ENCODE measurements at regions not wholly inside any gene's neighbourhood (a gene's known extent, or its start where the extent isn't known, plus 50 kb on each side); places are given as distances from the start of the nearest gene placed in this dataset.

DNA sequence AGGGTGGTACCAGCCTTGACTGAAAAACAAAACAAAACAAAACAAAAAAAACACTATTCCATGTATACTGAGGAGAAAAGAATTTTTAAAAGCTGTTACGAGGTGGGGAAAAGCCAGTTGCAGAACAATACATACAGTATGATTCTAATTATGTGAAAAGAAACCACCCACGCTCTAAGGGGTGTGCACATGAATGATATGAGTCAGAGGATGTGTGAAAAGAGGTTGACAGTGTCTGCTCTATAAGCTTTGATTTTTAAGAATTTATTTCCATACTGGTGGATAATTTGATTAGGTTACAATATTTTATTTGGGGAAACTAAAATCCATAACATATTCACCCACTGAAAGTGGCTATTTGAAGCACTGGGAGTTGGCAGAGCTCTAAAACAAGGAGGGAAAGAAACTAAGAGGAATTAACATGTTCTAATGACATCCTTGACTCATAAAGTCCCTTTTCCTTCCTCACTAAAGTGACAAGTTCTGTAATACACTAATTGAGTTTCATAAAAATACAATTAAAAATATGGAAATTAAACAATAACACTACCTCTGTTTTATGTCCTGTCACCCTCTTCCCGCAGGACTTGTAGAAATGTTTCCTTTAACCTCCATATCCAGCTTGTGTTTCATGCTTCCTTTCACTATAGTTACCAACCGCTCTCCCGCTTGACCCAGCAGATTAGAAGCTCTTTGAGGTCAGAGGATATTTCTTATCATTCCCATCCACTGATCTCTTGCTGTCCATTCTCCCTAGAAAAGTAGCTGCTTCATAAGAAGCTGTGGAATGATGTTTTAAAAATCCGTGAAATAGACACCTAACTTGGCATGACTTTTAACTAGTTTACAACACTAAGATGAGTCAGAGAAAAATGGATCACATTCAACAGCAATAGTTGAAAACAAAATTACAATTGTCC, 118.6 kb upstream of the CCDC28A start:
- DNase-seq (ENCODE audit: extremely low spot score, unreplicated experiment), result no peak
- Mint-ChIP-seq H3K4me3 (no peak overlapping the region), H3K36me3 (no peaks in the 10 kb centered on the region), H3K27me3 (no peaks in the 10 kb centered on the region), H3K4me1 (ENCODE audit: unreplicated experiment) (no peaks in the 10 kb centered on the region), H3K9me3 (no peaks in the 10 kb centered on the region), H3K27ac (no peak overlapping the region)
- TF ChIP-seq, protein P1, sequence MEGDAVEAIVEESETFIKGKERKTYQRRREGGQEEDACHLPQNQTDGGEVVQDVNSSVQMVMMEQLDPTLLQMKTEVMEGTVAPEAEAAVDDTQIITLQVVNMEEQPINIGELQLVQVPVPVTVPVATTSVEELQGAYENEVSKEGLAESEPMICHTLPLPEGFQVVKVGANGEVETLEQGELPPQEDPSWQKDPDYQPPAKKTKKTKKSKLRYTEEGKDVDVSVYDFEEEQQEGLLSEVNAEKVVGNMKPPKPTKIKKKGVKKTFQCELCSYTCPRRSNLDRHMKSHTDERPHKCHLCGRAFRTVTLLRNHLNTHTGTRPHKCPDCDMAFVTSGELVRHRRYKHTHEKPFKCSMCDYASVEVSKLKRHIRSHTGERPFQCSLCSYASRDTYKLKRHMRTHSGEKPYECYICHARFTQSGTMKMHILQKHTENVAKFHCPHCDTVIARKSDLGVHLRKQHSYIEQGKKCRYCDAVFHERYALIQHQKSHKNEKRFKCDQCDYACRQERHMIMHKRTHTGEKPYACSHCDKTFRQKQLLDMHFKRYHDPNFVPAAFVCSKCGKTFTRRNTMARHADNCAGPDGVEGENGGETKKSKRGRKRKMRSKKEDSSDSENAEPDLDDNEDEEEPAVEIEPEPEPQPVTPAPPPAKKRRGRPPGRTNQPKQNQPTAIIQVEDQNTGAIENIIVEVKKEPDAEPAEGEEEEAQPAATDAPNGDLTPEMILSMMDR (conservative IDR thresholded peaks at IDR 0.05), result no peak

DNA sequence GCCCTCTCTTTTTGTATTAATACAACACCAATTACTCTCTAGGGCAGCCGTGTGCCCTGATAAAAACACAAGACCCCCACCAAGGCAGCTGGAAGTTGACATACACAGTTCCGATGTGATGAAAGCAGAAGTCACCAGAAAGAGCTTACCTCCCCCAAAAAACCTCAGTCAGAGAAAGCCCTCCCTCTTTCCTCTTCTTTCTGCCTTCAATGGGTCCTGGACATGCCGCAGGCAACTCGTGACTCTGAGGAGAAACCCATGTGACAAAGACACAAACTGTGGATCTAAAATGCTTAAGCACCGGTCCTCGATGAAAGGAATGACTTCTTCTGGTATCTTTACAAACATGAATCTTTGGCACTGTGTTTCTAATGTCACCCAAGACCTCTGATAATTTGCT, 117.7 kb upstream of the CCDC28A start:
- no peak for DNase-seq (ENCODE audit: extremely low spot score, unreplicated experiment)
- no peak overlapping the region for H3K4me3 Mint-ChIP-seq
- H3K4me1 Mint-ChIP-seq (ENCODE audit: unreplicated experiment), result no peaks in the 10 kb centered on the region
- H3K27me3 Mint-ChIP-seq, result no peaks in the 10 kb centered on the region
- no peaks in the 10 kb centered on the region for H3K36me3 Mint-ChIP-seq
- TF ChIP-seq, protein P1 (conservative IDR thresholded peaks at IDR 0.05), result no peak
- H3K27ac Mint-ChIP-seq, result no peak overlapping the region
- no peaks in the 10 kb centered on the region for H3K9me3 Mint-ChIP-seq

DNA sequence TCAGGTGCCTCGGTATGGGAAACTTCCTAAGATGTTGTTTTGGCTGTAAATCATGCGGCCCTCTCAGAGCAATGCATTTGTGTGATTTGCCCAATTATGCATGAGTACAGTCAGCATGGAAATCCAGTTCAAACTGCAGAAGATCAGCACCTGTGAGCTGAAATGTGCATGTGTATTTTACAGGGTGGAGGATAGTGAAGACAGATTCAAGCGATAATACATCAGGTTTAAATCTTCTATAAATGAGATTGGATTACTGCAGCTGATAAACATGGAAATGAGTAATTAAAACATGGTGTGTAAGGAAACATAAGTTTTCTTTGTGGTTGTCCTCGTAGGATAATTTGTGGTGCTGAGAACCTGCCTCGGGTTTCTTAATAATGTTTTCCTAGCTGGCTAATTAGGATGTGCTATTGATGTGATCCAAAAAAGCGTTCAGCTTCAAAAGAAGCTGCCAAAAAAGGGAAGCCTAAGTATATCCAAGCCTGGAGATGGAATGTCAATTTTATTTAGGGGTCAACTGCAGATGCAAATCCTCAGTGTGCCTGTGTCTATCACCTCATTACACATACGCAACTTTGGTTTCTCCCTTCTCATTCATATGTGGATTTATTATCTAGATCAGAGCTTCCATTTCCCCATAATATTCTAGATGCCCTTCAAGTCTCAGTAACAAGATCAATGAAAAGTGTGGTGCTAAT, 117.1 kb upstream of the CCDC28A start:
- no peaks in the 10 kb centered on the region for H3K4me1 Mint-ChIP-seq (ENCODE audit: unreplicated experiment)
- no peaks in the 10 kb centered on the region for H3K9me3 Mint-ChIP-seq
- H3K36me3 Mint-ChIP-seq, result no peaks in the 10 kb centered on the region
- TF ChIP-seq, protein P1 (conservative IDR thresholded peaks at IDR 0.05), result no peak
- H3K4me3 Mint-ChIP-seq, result no peak overlapping the region
- H3K27me3 Mint-ChIP-seq, result no peaks in the 10 kb centered on the region
- no peak overlapping the region for H3K27ac Mint-ChIP-seq
- DNase-seq (ENCODE audit: extremely low spot score, unreplicated experiment), result no peak

DNA sequence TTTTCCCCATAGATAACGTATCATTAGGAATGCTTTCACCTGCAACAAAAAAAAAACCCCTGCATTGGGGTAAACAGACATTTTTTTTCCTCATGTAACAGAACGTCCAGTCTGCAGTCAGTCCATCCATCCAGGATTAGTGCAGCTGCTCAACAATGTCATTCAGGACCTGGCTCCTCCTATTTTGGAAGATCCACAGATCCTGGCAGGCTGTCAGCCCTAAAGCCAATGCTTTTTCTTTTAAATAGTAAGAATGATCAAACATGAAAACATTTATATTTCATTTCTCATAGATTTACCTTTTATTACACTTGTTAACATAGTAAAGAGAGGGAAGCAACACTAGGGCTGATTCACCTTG, 116.5 kb upstream of the CCDC28A start:
- Mint-ChIP-seq H3K27me3 (no peaks in the 10 kb centered on the region), H3K27ac (no peak overlapping the region), H3K36me3 (no peaks in the 10 kb centered on the region), H3K4me1 (ENCODE audit: unreplicated experiment) (no peaks in the 10 kb centered on the region), H3K9me3 (no peaks in the 10 kb centered on the region), H3K4me3 (no peak overlapping the region)
- TF ChIP-seq, protein P1 (conservative IDR thresholded peaks at IDR 0.05), result no peak
- no peak for DNase-seq (ENCODE audit: extremely low spot score, unreplicated experiment)

DNA sequence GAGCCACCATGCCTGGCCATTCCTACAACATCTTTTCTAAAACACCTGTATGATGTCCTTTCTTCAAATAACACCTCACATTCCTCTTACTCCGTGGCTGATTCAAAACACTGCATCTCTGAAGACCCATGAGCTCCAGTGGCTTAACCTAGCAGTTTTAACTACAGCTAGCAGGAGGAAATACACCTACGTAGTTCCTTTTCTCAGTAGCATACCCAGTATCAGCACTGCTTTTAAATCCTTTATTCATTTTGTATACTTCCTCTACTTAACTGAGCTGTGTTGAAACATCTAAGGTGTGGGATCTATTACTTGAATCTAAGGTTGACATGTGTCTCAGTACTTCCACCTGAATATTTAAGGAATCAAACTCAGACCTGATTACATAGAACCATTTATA, 113.6 kb upstream of the CCDC28A start:
- no peak overlapping the region for H3K27ac Mint-ChIP-seq
- H3K27me3 Mint-ChIP-seq, result no peaks in the 10 kb centered on the region
- DNase-seq (ENCODE audit: extremely low spot score, unreplicated experiment), result no peak
- TF ChIP-seq, protein P1 (conservative IDR thresholded peaks at IDR 0.05), result no peak
- peaks cover 9% of the 10 kb centered on the region for H3K4me1 Mint-ChIP-seq (ENCODE audit: unreplicated experiment)
- no peak overlapping the region for H3K4me3 Mint-ChIP-seq
- H3K36me3 Mint-ChIP-seq, result no peaks in the 10 kb centered on the region
- no peaks in the 10 kb centered on the region for H3K9me3 Mint-ChIP-seq

All from type B pancreatic cell (in vitro differentiated cells).